Smooth muscle cell (in vitro differentiated cells): ENCODE measurements at regions not wholly inside any gene's neighbourhood (a gene's known extent, or its start where the extent isn't known, plus 50 kb on each side); places are given as distances from the start of the nearest gene placed in this dataset.

Experiments used
- DNase-seq: peaks from one replicate; lab custom pipeline; 2025; ENCODE audit not compliant: unreplicated experiment; lab: John Stamatoyannopoulos, UW
- H2AFZ ChIP-seq: fragments of 200-600 bp; sonication (generic); 2 replicates; pipeline ENCODE4 v1.6.0; 2016; ENCODE audit warnings: antibody characterized with exemption, low read depth, mild to moderate bottlenecking
- H3F3A ChIP-seq: fragments of 200-600 bp; sonication (generic); 2 replicates; pipeline ENCODE4 v1.6.0; 2017; ENCODE audit warnings: antibody characterized with exemption, low read depth
- H3K27ac ChIP-seq: fragments of 200-600 bp; sonication (generic); 2 replicates; pipeline ENCODE4 v1.5.1; 2016; ENCODE audit warnings: low read depth, mild to moderate bottlenecking
- H3K27me3 ChIP-seq: fragments of 200-600 bp; sonication (generic); 2 replicates; pipeline ENCODE4 v1.6.1; 2016; ENCODE audit warnings: low read depth, mild to moderate bottlenecking
- H3K36me3 ChIP-seq: fragments of 200-600 bp; sonication (generic); 2 replicates; pipeline ENCODE4 v1.5.1; 2016; ENCODE audit warnings: low read depth
- H3K4me1 ChIP-seq: fragments of 200-600 bp; sonication (generic); 2 replicates; pipeline ENCODE4 v1.5.1; 2016; ENCODE audit warnings: low read depth
- H3K4me2 ChIP-seq: fragments of 200-600 bp; sonication (generic); 2 replicates; pipeline ENCODE4 v1.6.0; 2016; ENCODE audit warnings: mild to moderate bottlenecking
- H3K4me3 ChIP-seq: fragments of 200-600 bp; sonication (generic); 2 replicates; pipeline ENCODE4 v1.5.1; 2016; ENCODE audit warnings: mild to moderate bottlenecking
- H3K79me2 ChIP-seq: fragments of 200-600 bp; sonication (generic); 2 replicates; pipeline ENCODE4 v1.6.0; 2016; ENCODE audit warnings: low read depth, mild to moderate bottlenecking
- H3K9ac ChIP-seq: fragments of 200-600 bp; sonication (generic); 2 replicates; pipeline ENCODE4 v1.6.0; 2016; ENCODE audit warnings: low read depth
- H3K9me3 ChIP-seq: fragments of 200-600 bp; sonication (generic); replicated peaks from 2 replicates; pipeline ENCODE4 v1.5.1; 2016; ENCODE audit warnings: low read depth
- H4K20me1 ChIP-seq: fragments of 200-600 bp; sonication (generic); 2 replicates; pipeline ENCODE4 v1.6.0; 2016; ENCODE audit warnings: low read depth
- CTCF ChIP-seq: fragments of 200-600 bp; sonication (generic); IDR thresholded peaks from 2 replicates; pipeline ENCODE4 v1.5.1; 2017; ENCODE audit warnings: borderline replicate concordance, mild to moderate bottlenecking, antibody characterized with exemption; ENCODE audit not compliant: insufficient read depth, poor library complexity, severe bottlenecking
- WGBS: methylation state at CpG from one replicate; pipeline ENCODE4 v1.1.7; 2016; ENCODE audit warnings: low lambda C conversion rate; 5-methylcytosine and 5-hydroxymethylcytosine counted together

- H3K4me3 ChIP-seq = no peak overlapping the region
- H3K36me3 ChIP-seq = no peaks in the 10 kb centered on the region
- no peaks in the 10 kb centered on the region for H3K79me2 ChIP-seq
- H3F3A ChIP-seq = no peaks in the 10 kb centered on the region
- H3K9ac ChIP-seq = no peak overlapping the region
- no peaks in the 10 kb centered on the region for H3K27me3 ChIP-seq
- H3K27ac ChIP-seq = no peak overlapping the region
- DNase-seq = no peak
- H4K20me1 ChIP-seq = no peaks in the 10 kb centered on the region
- no peak overlapping the region for H2AFZ ChIP-seq
- H3K4me2 ChIP-seq = no peak overlapping the region
- no peaks in the 10 kb centered on the region for H3K9me3 ChIP-seq
- TF ChIP-seq CTCF = no peak
- WGBS = 56% methylated on average over 2 of the region's 2 CpGs
- no peaks in the 10 kb centered on the region for H3K4me1 ChIP-seq
These were observed 1110.6 kb downstream of the DTWD2 start for GRCh38 chr5:117877731-117878130.

- no peaks in the 10 kb centered on the region for H3K9me3 ChIP-seq
- no peak overlapping the region for H3K4me2 ChIP-seq
- H2AFZ ChIP-seq = no peak overlapping the region
- H4K20me1 ChIP-seq = no peaks in the 10 kb centered on the region
- H3K4me1 ChIP-seq = no peaks in the 10 kb centered on the region
- no peaks in the 10 kb centered on the region for H3K36me3 ChIP-seq
- no peak overlapping the region for H3K9ac ChIP-seq
- no peak overlapping the region for H3K27ac ChIP-seq
- no peaks in the 10 kb centered on the region for H3K79me2 ChIP-seq
- no peak overlapping the region for H3K4me3 ChIP-seq
- no peaks in the 10 kb centered on the region for H3K27me3 ChIP-seq
- WGBS = 82% methylated on average over 4 of the region's 4 CpGs
- H3F3A ChIP-seq = no peaks in the 10 kb centered on the region
- no peak for TF ChIP-seq CTCF
- DNase-seq = no peak
These were observed 1115.5 kb downstream of the DTWD2 start for GRCh38 chr5:117872798-117873368.

- Histone ChIP-seq H3K27ac (no peak overlapping the region), H3K79me2 (no peaks in the 10 kb centered on the region), H3K9ac (no peak overlapping the region), H3K27me3 (no peaks in the 10 kb centered on the region), H4K20me1 (no peaks in the 10 kb centered on the region), H2AFZ (no peak overlapping the region), H3F3A (no peaks in the 10 kb centered on the region), H3K4me3 (no peak overlapping the region), H3K4me1 (no peaks in the 10 kb centered on the region), H3K4me2 (no peak overlapping the region), H3K9me3 (no peaks in the 10 kb centered on the region), H3K36me3 (no peaks in the 10 kb centered on the region)
- no peak for TF ChIP-seq CTCF
- DNase-seq = no peak
- 97% methylated on average over 1 of the region's 1 CpG for WGBS
These were observed 1118.8 kb downstream of the DTWD2 start for GRCh38 chr5:117869596-117869995.

- 97% methylated on average over 2 of the region's 2 CpGs for WGBS
- H3K9me3 ChIP-seq = no peaks in the 10 kb centered on the region
- no peak overlapping the region for H3K27ac ChIP-seq
- no peaks in the 10 kb centered on the region for H3K27me3 ChIP-seq
- no peak overlapping the region for H3K4me2 ChIP-seq
- H4K20me1 ChIP-seq = no peaks in the 10 kb centered on the region
- DNase-seq = no peak
- no peak overlapping the region for H3K9ac ChIP-seq
- H3K79me2 ChIP-seq = no peaks in the 10 kb centered on the region
- no peaks in the 10 kb centered on the region for H3K36me3 ChIP-seq
- H3K4me3 ChIP-seq = no peak overlapping the region
- no peaks in the 10 kb centered on the region for H3K4me1 ChIP-seq
- no peak overlapping the region for H2AFZ ChIP-seq
- no peaks in the 10 kb centered on the region for H3F3A ChIP-seq
- no peak for TF ChIP-seq CTCF
These were observed 1124.6 kb downstream of the DTWD2 start for GRCh38 chr5:117863586-117864296.
